ENCODE measurements at regions not wholly inside any gene's neighbourhood (a gene's known extent, or its start where the extent isn't known, plus 50 kb on each side); places are given as distances from the start of the nearest gene placed in this dataset.

DNA sequence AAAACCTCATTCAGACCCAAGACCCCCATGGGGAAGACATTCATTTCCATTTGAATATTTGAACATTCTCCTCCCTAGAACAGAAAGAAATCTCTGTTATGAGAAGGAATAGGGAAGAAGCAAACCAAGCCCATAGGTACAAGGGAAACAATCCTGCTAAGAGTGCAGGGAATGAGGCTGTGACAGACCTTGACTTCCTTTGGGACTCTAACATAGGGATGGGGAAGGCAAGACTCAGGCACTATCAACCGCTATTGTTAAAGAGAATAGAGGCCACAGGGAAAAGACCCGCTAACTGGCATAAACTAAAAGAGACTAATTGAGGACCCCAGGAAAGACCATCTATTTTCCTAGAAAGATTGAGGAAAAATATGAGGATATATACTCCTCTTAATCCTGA lies 117.8 kb upstream of the BRINP3 start:
- TF ChIP-seq, protein P1, sequence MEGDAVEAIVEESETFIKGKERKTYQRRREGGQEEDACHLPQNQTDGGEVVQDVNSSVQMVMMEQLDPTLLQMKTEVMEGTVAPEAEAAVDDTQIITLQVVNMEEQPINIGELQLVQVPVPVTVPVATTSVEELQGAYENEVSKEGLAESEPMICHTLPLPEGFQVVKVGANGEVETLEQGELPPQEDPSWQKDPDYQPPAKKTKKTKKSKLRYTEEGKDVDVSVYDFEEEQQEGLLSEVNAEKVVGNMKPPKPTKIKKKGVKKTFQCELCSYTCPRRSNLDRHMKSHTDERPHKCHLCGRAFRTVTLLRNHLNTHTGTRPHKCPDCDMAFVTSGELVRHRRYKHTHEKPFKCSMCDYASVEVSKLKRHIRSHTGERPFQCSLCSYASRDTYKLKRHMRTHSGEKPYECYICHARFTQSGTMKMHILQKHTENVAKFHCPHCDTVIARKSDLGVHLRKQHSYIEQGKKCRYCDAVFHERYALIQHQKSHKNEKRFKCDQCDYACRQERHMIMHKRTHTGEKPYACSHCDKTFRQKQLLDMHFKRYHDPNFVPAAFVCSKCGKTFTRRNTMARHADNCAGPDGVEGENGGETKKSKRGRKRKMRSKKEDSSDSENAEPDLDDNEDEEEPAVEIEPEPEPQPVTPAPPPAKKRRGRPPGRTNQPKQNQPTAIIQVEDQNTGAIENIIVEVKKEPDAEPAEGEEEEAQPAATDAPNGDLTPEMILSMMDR (conservative IDR thresholded peaks at IDR 0.05; ENCODE audit: low read length): no peak
- TF ChIP-seq EZH2phosphoT487 (IDR thresholded peaks at IDR 0.05; ENCODE audit: borderline replicate concordance, low read depth, low read length): no peak

Data from OCI-LY7 (cell line).